H9 (cell line): ENCODE measurements at regions not wholly inside any gene's neighbourhood (a gene's known extent, or its start where the extent isn't known, plus 50 kb on each side); places are given as distances from the start of the nearest gene placed in this dataset.

Experiments used
- DNase-seq: peaks from one replicate; pipeline ENCODE4 v3.0.0-alpha.2; 2017
- H2AFZ ChIP-seq: one replicate; pipeline ENCODE4 v1.6.1; 2013; ENCODE audit warnings: mild to moderate bottlenecking, low read length, control low read depth, moderate library complexity
- H2AK5ac ChIP-seq: 2 replicates; pipeline ENCODE4 v1.6.1; 2013; ENCODE audit warnings: low read length, control low read depth, mixed read lengths; ENCODE audit not compliant: insufficient read length
- H2BK120ac ChIP-seq: one replicate; pipeline ENCODE4 v1.6.1; 2013; ENCODE audit warnings: low read depth, mild to moderate bottlenecking, low read length, control low read depth, inconsistent platforms; ENCODE audit not compliant: poor library complexity, severe bottlenecking
- H2BK12ac ChIP-seq: 2 replicates; pipeline ENCODE4 v1.6.1; 2013; ENCODE audit warnings: low read length, control low read depth, mixed read lengths, low read depth; ENCODE audit not compliant: insufficient read length
- H2BK15ac ChIP-seq: 2 replicates; pipeline ENCODE4 v1.6.1; 2013; ENCODE audit warnings: low read depth, low read length, control low read depth
- H2BK20ac ChIP-seq: one replicate; pipeline ENCODE4 v1.6.1; 2013; ENCODE audit warnings: low read depth, mild to moderate bottlenecking, low read length, control low read depth, inconsistent platforms; ENCODE audit not compliant: poor library complexity, severe bottlenecking
- H2BK5ac ChIP-seq: 2 replicates; pipeline ENCODE4 v1.6.1; 2013; ENCODE audit warnings: low read length, control low read depth, mixed read lengths; ENCODE audit not compliant: insufficient read length
- H3K14ac ChIP-seq: 2 replicates; pipeline ENCODE4 v1.6.1; 2013; ENCODE audit warnings: low read length, control low read depth; ENCODE audit not compliant: insufficient read depth
- H3K18ac ChIP-seq: 2 replicates; pipeline ENCODE4 v1.6.1; 2013; ENCODE audit warnings: low read depth, mild to moderate bottlenecking, mixed read lengths, low read length, control low read depth; ENCODE audit not compliant: insufficient read length
- H3K23ac ChIP-seq: 2 replicates; pipeline ENCODE4 v1.6.1; 2013; ENCODE audit warnings: low read length, control low read depth, mixed read lengths, low read depth; ENCODE audit not compliant: insufficient read length
- H3K23me2 ChIP-seq: 2 replicates; pipeline ENCODE4 v1.6.1; 2013; ENCODE audit warnings: low read depth, mild to moderate bottlenecking, mixed read lengths, low read length, control low read depth; ENCODE audit not compliant: insufficient read length, poor library complexity, severe bottlenecking
- H3K27ac ChIP-seq: 2 replicates; pipeline ENCODE4 v1.5.1; 2013; ENCODE audit warnings: low read length, control low read depth, mixed read lengths, low read depth; ENCODE audit not compliant: insufficient read length
- H3K27me3 ChIP-seq: 2 replicates; pipeline ENCODE4 v1.6.1; 2013; ENCODE audit warnings: low read length, control low read depth, inconsistent platforms; ENCODE audit not compliant: insufficient read depth
- H3K4ac ChIP-seq: 2 replicates; pipeline ENCODE4 v1.6.1; 2013; ENCODE audit warnings: low read depth, mild to moderate bottlenecking, control low read depth, inconsistent platforms, low read length, moderate library complexity
- H3K4me1 ChIP-seq: 2 replicates; pipeline ENCODE4 v1.6.1; 2013; ENCODE audit warnings: low read length, control low read depth, inconsistent platforms; ENCODE audit not compliant: insufficient read depth
- H3K4me2 ChIP-seq: 2 replicates; pipeline ENCODE4 v1.6.1; 2013; ENCODE audit warnings: low read length, control low read depth, mixed read lengths; ENCODE audit not compliant: insufficient read length, insufficient read depth
- H3K56ac ChIP-seq: 2 replicates; pipeline ENCODE4 v1.6.1; 2013; ENCODE audit warnings: low read depth, mild to moderate bottlenecking, mixed read lengths, low read length, control low read depth; ENCODE audit not compliant: insufficient read length
- H3K79me1 ChIP-seq: 2 replicates; pipeline ENCODE4 v1.6.1; 2013; ENCODE audit warnings: low read depth, mild to moderate bottlenecking, moderate library complexity, low read length, control low read depth, inconsistent platforms; ENCODE audit not compliant: insufficient read depth, poor library complexity, severe bottlenecking
- H3K79me2 ChIP-seq: 2 replicates; pipeline ENCODE4 v1.6.1; 2013; ENCODE audit warnings: low read length, control low read depth, inconsistent platforms; ENCODE audit not compliant: insufficient read depth
- H3K9ac ChIP-seq: 2 replicates; pipeline ENCODE4 v1.6.1; 2013; ENCODE audit warnings: low read length, control low read depth, mixed read lengths; ENCODE audit not compliant: insufficient read length; ENCODE audit errors: extremely low read depth
- H3K9me3 ChIP-seq: one replicate; pipeline ENCODE4 v1.6.1; 2013; ENCODE audit warnings: low read depth, low read length, inconsistent platforms; ENCODE audit not compliant: control insufficient read depth
- H3T11ph ChIP-seq: one replicate; pipeline ENCODE4 v1.6.1; 2013; ENCODE audit warnings: mild to moderate bottlenecking, low read length, control low read depth, inconsistent platforms
- H4K20me1 ChIP-seq: one replicate; pipeline ENCODE4 v1.6.1; 2013; ENCODE audit not compliant: control insufficient read depth, insufficient read length, insufficient read depth
- H4K5ac ChIP-seq: 2 replicates; pipeline ENCODE4 v1.6.1; 2013; ENCODE audit warnings: low read depth, mild to moderate bottlenecking, mixed read lengths, low read length, control low read depth; ENCODE audit not compliant: insufficient read length
- H4K8ac ChIP-seq: replicated peaks from 2 replicates; pipeline ENCODE4 v1.6.1; 2013; ENCODE audit warnings: low read length, control low read depth, mixed read lengths, low read depth; ENCODE audit not compliant: insufficient read length
- H4K91ac ChIP-seq: 2 replicates; pipeline ENCODE4 v1.6.1; 2013; ENCODE audit warnings: low read depth, mild to moderate bottlenecking, moderate library complexity, mixed read lengths, low read length, control low read depth; ENCODE audit not compliant: insufficient read length
- H3K27ac Mint-ChIP-seq, 3 experiments: 2 replicates in 2 of 3; 3 replicates in 1 of 3; pipeline ENCODE4 v1.8.0; 2020 to 2021; ENCODE audit warnings: mixed read lengths in 3 of 3, mild to moderate bottlenecking in 1 of 3, moderate library complexity in 1 of 3
- H3K27me3 Mint-ChIP-seq: 2 replicates; pipeline ENCODE4 v1.8.0; 2021; ENCODE audit warnings: low read depth, mild to moderate bottlenecking, moderate library complexity, mixed read lengths
- H3K36me3 Mint-ChIP-seq, 3 experiments: 2 replicates in 2 of 3; 3 replicates in 1 of 3; pipeline ENCODE4 v1.8.0; 2020 to 2021; ENCODE audit warnings: low read depth in 3 of 3, mixed read lengths in 3 of 3; ENCODE audit not compliant: insufficient read depth in 1 of 3
- H3K4me1 Mint-ChIP-seq, 2 experiments: 2 replicates each; pipeline ENCODE4 v1.8.0; 2020; ENCODE audit warnings: mixed read lengths in 2 of 2
- H3K4me3 Mint-ChIP-seq, 2 experiments: 2 replicates in 1 of 2; 3 replicates in 1 of 2; pipeline ENCODE4 v1.8.0; 2020 to 2021; ENCODE audit warnings: mild to moderate bottlenecking in 2 of 2, mixed read lengths in 2 of 2, moderate library complexity in 1 of 2
- H3K9me3 Mint-ChIP-seq, 2 experiments: 2 replicates in 1 of 2; 3 replicates in 1 of 2; pipeline ENCODE4 v1.8.0; 2020; ENCODE audit warnings: mild to moderate bottlenecking in 2 of 2, mixed read lengths in 2 of 2, moderate library complexity in 1 of 2
- WGBS: extraction: QIAGEN DNeasy Blood & Tissue Kit; methylation state at CpG from one replicate; pipeline ENCODE4 v1.1.7; 2013; ENCODE audit warnings: missing lambda C conversion rate, low lambda C conversion rate, mixed read lengths; ENCODE audit not compliant: insufficient read length; ENCODE audit errors: extremely low coverage; 5-methylcytosine and 5-hydroxymethylcytosine counted together
- TF ChIP-seq, protein P1 (sequence below): fragments of 200-600 bp; sonication (generic); conservative IDR thresholded peaks from 3 replicates; pipeline ENCODE4 v1.8.0; 2021; ENCODE audit warnings: antibody characterized with exemption, mild to moderate bottlenecking

GRCh38 chr14:24708684-24709083, 74.7 kb upstream of the GZMB start:
- Histone ChIP-seq H3K14ac (no peak overlapping the region), H2BK15ac (no peak overlapping the region), H3K9me3 (no peaks in the 10 kb centered on the region), H3K23ac (no peak overlapping the region), H4K20me1 (no peaks in the 10 kb centered on the region), H2BK120ac (no peak overlapping the region), H2AK5ac (no peak overlapping the region), H3K4me1 (no peaks in the 10 kb centered on the region), H3K27ac (no peak overlapping the region), H2AFZ (no peak overlapping the region), H2BK12ac (no peak overlapping the region), H3K4me2 (no peak overlapping the region), H3K18ac (no peak overlapping the region), H3K56ac (no peak overlapping the region), H4K91ac (no peak overlapping the region), H3T11ph (no peak overlapping the region), H2BK20ac (no peak overlapping the region), H2BK5ac (no peak overlapping the region), H4K5ac (no peak overlapping the region), H3K23me2 (no peaks in the 10 kb centered on the region), H3K9ac (no peak overlapping the region), H3K79me1 (no peaks in the 10 kb centered on the region), H3K27me3 (no peaks in the 10 kb centered on the region), H3K79me2 (no peaks in the 10 kb centered on the region), H4K8ac (no peak overlapping the region), H3K4ac (no peak overlapping the region)
- Mint-ChIP-seq H3K9me3 (no peaks in the 10 kb centered on the region), H3K4me1 (peaks cover 9% of the 10 kb centered on the region in 2 experiments), H3K36me3 (no peaks in the 10 kb centered on the region), H3K4me3 (no peak overlapping the region), H3K27me3 (no peaks in the 10 kb centered on the region; the same call in 1 of the 2 replicates), H3K27ac (no peak overlapping the region; a peak in 1 of 7 replicates)
- DNase-seq = no peak
- TF ChIP-seq, protein P1, sequence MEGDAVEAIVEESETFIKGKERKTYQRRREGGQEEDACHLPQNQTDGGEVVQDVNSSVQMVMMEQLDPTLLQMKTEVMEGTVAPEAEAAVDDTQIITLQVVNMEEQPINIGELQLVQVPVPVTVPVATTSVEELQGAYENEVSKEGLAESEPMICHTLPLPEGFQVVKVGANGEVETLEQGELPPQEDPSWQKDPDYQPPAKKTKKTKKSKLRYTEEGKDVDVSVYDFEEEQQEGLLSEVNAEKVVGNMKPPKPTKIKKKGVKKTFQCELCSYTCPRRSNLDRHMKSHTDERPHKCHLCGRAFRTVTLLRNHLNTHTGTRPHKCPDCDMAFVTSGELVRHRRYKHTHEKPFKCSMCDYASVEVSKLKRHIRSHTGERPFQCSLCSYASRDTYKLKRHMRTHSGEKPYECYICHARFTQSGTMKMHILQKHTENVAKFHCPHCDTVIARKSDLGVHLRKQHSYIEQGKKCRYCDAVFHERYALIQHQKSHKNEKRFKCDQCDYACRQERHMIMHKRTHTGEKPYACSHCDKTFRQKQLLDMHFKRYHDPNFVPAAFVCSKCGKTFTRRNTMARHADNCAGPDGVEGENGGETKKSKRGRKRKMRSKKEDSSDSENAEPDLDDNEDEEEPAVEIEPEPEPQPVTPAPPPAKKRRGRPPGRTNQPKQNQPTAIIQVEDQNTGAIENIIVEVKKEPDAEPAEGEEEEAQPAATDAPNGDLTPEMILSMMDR = no peak
- WGBS = no CpG with 5 or more reads among the region's 3 CpGs
